ENCODE measurements at regions not wholly inside any gene's neighbourhood (a gene's known extent, or its start where the extent isn't known, plus 50 kb on each side); places are given as distances from the start of the nearest gene placed in this dataset.

- ChIA-PET SMC1A (ENCODE audit: uncharacterized antibody, unreplicated experiment) (no interaction called here), RAD21 (ENCODE audit: unreplicated experiment) (no interaction called here), POLR2A (no interaction called here), CTCF (no interaction called here)
- H4K20me1 ChIP-seq (ENCODE audit: control insufficient read depth, insufficient read depth), result no peaks in the 10 kb centered on the region
- ATAC-seq (no peak), DNase-seq (ENCODE audit: low read depth, low spot score) (no peak), FAIRE-seq (no peak)
- no TSS peak for BruUV-seq (replicated peaks)
- no peaks in the 10 kb centered on the region for H3K36me3 ChIP-seq (ENCODE audit: control insufficient read depth in 2 of 2, insufficient read depth in 2 of 2, low read length in 1 of 2)
- in situ Hi-C loops (cut with MboI), result no loop called here
- no peaks in the 10 kb centered on the region for H3K79me2 ChIP-seq (ENCODE audit: control insufficient read depth, insufficient read depth, low read length)
- no peak overlapping the region for H3K4me2 ChIP-seq (ENCODE audit: control insufficient read depth, insufficient read depth)
- 38% methylated on average over 2 of the region's 2 CpGs for WGBS (ENCODE audit: insufficient coverage, insufficient replicate concordance, low lambda C conversion rate, missing lambda C conversion rate)
- no peaks in the 10 kb centered on the region for H3K4me1 ChIP-seq (ENCODE audit: control insufficient read depth, insufficient read depth, low read length)
- no peaks in the 10 kb centered on the region for H3K27me3 ChIP-seq (replicated peaks in 1 of 2; ENCODE audit: control insufficient read depth in 2 of 2, insufficient read depth in 2 of 2, low read length in 1 of 2)
- intact Hi-C loops (cut with micrococcal nuclease; ENCODE audit: unreplicated experiment), result no loop called here
- TF ChIP-seq ETV6 (conservative IDR thresholded peaks at IDR 0.05 in 1 of 2, IDR thresholded peaks at IDR 0.05 in 1 of 2; ENCODE audit: borderline replicate concordance in 1 of 2, low read depth in 1 of 2) (no peak), BHLHE40 (IDR thresholded peaks at IDR 0.05; ENCODE audit: borderline replicate concordance in 1 of 2, low read depth in 2 of 2, low read length in 1 of 2) (no peak), ZBED1 (IDR thresholded peaks at IDR 0.05; ENCODE audit: borderline replicate concordance) (no peak), JUND (IDR thresholded peaks at IDR 0.05; ENCODE audit: low read depth, low read length) (no peak), SREBF1 (IDR thresholded peaks at IDR 0.05; ENCODE audit: low read length) (no peak), PAX8 (IDR thresholded peaks at IDR 0.05) (no peak), NRF1 (conservative IDR thresholded peaks at IDR 0.05; ENCODE audit: low read depth, low read length) (no peak), MEF2A (IDR thresholded peaks at IDR 0.05; ENCODE audit: insufficient read depth, low read depth, low read length) (no peak), ZBTB40 (IDR thresholded peaks at IDR 0.05; ENCODE audit: borderline replicate concordance) (no peak)
- no peak overlapping the region for H2AFZ ChIP-seq (ENCODE audit: control insufficient read depth, low read depth, low read length)
- no peak overlapping the region for H3K4me3 ChIP-seq
- no peak overlapping the region for H3K9ac ChIP-seq (ENCODE audit: control insufficient read depth, insufficient read depth, low read length)
- H3K9me3 ChIP-seq (replicated peaks; ENCODE audit: control insufficient read depth, insufficient read depth, low read length), result no peaks in the 10 kb centered on the region
- no peak overlapping the region for H3K27ac ChIP-seq (ENCODE audit: control insufficient read depth, insufficient read depth)
Observed at GRCh38 chr5:165722401-165722800, 2217.0 kb downstream of the MAT2B start.

Data from GM12878 (cell line).